GM18907 (cell line): ENCODE measurements at regions not wholly inside any gene's neighbourhood (a gene's known extent, or its start where the extent isn't known, plus 50 kb on each side); places are given as distances from the start of the nearest gene placed in this dataset.

Experiments
- ATAC-seq: cut with Tn5 transposase; IDR thresholded peaks from one replicate; pipeline ENCODE4 v1.9.1; 2021; ENCODE audit warnings: mild to moderate bottlenecking, moderate library complexity; ENCODE audit not compliant: unreplicated experiment

- ATAC-seq = no peak
Observed at GRCh38 chr2:8391584-8391983, 290.3 kb upstream of the ID2 start.

GRCh38 chr2:8392098-8392866 lies 289.6 kb upstream of the ID2 start:
- ATAC-seq = no peak

DNA sequence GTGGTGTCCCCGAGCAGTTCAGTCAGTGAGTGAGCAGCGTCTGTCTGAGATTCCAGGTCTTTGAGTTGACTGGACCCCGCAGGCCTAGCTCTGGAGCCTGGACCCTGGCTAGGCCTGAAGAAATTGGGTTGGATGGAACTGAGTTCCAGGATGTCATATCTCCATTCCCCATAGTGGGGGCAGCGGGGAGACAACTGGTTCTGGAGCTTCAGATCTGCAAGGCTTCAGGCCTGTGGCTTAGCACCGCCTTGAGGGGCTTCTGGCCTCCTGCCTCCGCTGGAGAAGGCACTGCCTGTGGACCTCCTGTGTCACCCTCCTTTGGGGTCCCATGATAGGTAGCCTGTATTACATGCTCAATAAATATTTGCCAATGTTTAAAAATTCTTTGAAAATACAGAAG lies 288.4 kb upstream of the ID2 start:
- ATAC-seq = no peak

GRCh38 chr2:8394131-8394530 lies 287.7 kb upstream of the ID2 start:
- no peak for ATAC-seq

GRCh38 chr2:8394569-8395359 lies 287.1 kb upstream of the ID2 start:
- ATAC-seq = no peak

- no peak for ATAC-seq
Observed at GRCh38 chr2:8395718-8396117, 286.1 kb upstream of the ID2 start.

DNA sequence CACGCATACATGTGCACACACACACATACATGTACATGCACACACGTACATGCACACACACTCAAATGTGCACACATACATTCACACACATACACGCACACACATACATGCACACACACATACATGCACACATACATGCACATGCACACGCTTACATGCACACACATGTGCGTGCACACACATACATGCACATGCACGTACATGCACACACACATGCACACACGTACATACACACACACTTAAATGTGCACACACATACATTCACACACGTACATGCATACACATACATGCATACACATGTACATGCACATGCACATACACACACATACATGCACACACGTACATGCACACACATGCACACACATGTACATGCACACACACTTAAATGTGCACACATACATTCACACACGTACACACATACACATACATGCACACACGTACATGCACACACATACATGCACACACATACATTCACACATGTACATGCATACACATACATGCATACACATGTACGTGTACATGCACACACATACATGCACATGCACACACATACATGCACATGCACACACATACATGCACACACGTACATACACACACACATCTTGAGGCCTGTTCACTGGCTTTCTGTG lies 283.7 kb upstream of the ID2 start:
- ATAC-seq = no peak

GRCh38 chr2:8399731-8400130 lies 282.1 kb upstream of the ID2 start:
- ATAC-seq = no peak

DNA sequence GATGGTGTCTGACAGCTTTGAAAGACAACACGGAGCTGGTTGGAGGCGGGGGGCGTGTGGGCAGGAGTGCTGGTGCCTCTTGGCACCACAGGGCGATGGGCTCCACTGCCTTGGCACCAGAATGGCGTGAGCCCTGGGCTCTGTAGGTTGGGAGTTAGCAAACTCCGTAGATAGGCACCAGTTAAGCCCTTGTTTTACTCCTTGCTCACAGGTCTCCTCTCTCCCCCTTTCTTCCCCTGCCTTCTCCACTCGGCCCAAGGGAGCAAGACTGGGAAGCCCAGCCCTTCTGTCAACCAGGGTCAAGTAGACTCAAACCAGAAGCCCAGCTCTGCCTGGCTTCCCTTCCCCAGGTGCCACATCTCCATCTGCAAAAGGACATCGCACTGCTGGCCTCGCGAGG lies 281.7 kb upstream of the ID2 start:
- no peak for ATAC-seq

- ATAC-seq = no peak
Observed at GRCh38 chr2:8402222-8402621, 279.6 kb upstream of the ID2 start.

GRCh38 chr2:8403876-8404275 lies 278.0 kb upstream of the ID2 start:
- no peak for ATAC-seq

DNA sequence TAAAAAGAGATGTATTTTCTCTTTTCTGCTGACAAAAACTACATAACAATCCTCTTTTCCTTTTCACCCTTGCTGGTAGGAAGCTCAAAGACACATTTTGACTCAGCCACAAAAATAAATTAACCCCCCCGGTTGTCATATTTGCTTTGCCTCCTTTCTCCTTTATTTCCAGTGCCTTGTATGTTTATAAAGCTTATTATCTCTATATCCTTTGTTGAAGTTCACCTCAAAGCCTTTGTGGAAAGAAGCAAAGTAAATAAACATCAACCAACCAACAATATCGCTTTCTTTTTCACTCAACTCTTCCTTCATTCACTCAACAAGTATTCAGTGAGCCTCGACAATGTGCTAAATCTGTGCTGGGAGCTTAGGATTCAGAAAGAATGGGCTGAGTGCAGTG lies 276.5 kb upstream of the ID2 start:
- no peak for ATAC-seq

DNA sequence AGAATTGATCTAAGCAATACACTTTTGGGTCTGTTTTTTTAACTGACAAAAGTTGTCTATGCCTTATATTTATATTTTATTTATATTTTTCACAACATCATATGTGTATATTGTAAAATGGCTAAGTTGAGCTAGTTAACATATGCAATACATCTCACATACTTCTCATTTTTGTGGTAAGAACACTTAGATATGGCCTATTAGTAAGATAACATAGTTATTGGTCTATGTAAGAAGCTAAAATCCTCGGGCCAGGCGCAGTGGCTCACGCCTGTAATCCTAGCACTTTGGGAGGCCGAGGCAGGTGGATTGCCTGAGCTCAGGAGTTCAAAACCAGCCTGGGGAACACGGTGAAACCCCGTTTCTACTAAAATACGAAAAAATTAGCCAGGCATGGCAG lies 275.6 kb upstream of the ID2 start:
- no peak for ATAC-seq

- no peak for ATAC-seq
Observed at GRCh38 chr2:8407332-8407731, 274.5 kb upstream of the ID2 start.

DNA sequence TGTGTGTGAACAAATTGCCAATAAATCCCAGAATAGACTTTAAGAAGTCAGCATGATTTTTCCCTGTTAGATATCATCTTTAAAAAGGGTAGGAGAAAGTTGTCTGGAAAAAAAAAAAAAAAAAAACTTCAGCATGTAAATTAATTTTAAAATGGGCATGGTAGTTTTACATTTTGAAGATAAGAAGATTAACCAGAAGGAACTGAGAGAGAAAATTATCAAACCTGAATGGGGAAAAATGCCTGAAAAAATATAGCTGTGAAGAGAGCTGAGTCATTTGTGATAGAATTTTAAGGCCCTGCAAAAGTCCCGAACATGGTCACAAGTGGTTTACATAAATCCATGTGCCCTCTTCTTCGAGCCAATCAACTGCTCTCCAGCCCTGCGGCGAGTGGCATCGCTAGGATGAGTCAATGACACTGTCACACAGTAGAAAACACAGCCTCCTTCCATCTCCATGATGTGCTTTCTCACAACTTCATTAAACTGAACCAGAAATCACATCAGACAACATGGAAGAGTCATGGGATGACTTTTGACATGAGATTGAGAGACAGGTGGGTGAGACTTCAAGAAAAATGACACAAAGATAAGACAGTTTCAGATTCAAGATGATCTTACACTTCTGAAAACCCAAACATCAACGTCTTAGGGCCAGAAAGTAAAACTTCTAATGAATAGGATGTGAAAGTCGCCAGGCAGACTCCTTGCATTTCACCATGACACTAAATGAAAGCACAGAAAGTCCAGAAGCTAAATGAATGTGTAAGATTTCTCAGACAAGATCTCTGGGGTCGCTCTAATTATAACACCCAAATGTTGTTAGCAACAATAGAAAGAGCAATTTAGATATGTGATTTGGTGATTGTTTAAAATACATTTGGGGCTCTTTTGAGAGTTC lies 273.0 kb upstream of the ID2 start:
- ATAC-seq = peak; percentile 92

GRCh38 chr2:8409461-8410260 lies 272.2 kb upstream of the ID2 start:
- ATAC-seq = no peak

DNA sequence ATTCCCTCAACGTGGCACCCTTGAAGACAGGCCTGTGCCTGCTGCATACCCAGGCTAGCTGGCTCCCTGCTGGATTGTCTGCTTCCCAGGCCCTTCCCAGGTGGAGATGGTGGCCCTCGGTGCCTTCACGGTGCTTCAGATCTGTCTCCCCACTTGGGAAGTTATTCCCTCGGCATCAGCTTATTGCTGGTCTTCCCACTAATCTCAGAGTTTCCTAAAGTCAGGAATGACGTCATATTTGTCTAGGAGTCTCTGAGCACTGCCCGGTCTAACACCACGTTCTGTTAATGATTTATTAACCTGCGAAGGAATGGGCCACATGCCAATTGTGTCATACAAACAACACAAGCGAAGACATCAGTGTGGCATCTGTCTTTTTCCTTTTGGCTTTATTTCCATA lies 269.8 kb upstream of the ID2 start:
- no peak for ATAC-seq

- no peak for ATAC-seq
Observed at GRCh38 chr2:8412586-8412985, 269.3 kb upstream of the ID2 start.

GRCh38 chr2:8413589-8414135 lies 268.2 kb upstream of the ID2 start:
- no peak for ATAC-seq
